ENCODE measurements at regions not wholly inside any gene's neighbourhood (a gene's known extent, or its start where the extent isn't known, plus 50 kb on each side); places are given as distances from the start of the nearest gene placed in this dataset.

DNA sequence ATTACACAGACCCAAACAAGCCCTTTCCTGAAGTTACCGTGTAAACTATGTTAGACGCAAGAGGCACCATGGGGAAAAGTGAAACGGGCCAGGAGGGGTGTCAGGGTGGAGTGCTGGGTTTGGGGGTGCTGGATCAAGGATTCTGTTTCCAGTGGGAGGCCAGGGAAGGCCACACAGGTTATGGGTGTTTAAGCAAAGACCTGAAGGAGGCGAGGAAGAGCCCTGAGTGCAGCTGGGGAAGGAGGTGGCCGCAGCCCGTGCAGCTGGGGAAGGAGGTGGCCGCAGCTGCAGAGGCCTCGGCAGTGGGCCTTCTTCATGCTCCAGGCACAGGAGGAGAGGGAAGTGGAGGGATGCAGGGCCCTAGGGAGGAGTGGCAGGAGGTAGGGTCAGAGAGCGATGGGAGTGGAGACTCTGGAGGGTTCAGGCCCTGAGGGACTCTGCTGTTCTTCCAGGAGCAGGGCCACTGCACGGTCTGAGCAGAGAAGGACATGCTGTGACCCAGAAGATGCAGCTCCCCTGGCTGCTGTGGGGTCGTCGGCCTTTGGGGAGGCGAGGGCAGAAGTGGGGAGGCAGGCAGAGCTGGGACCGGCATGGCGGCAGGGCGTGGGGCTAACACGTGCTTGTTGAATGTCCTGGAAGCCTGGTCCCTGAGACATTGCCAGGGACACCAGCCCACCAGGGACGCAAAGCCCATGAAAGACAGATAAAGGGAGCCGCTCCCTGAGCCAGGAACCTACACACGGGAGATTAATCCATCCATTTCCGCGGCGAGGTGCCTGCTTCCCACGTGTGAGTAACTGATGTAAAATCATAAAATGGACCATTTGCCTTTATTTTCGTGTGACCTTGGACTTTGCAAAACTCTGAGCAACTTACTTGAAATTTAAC is 1049.1 kb downstream of the BRD1 start:
- H2BK15ac ChIP-seq (ENCODE audit: low read length), result peak overlapping the region; percentile 14
- no peak overlapping the region for H2AK5ac ChIP-seq (ENCODE audit: low read depth, low read length)
- no peak overlapping the region for H2BK12ac ChIP-seq (ENCODE audit: low read length)
- no peak overlapping the region for H4K91ac ChIP-seq (ENCODE audit: low read depth, low read length, poor library complexity)
- H3K9me3 ChIP-seq (replicated peaks in 1 of 2; ENCODE audit: control insufficient read depth in 2 of 2, insufficient read depth in 1 of 2, low read depth in 1 of 2, low read length in 2 of 2), result peaks cover 4 to 6% of the 10 kb centered on the region in 2 donors
- peak overlapping the region; percentile 27 for H3K14ac ChIP-seq (ENCODE audit: low read length)
- no peaks in the 10 kb centered on the region for H3K36me3 ChIP-seq (replicated peaks in 1 of 2; ENCODE audit: control insufficient read depth in 2 of 2, insufficient read depth in 2 of 2, low read length in 2 of 2)
- H3K4ac ChIP-seq (ENCODE audit: low read length), result no peak overlapping the region
- peak overlapping the region; percentile 11 for H2BK5ac ChIP-seq (ENCODE audit: low read length)
- peaks cover 1% of the 10 kb centered on the region for H3K79me1 ChIP-seq (ENCODE audit: low read depth, low read length)
- peak overlapping the region; percentile 27 for H3K23ac ChIP-seq (ENCODE audit: low read depth, low read length, poor library complexity)
- no peak overlapping the region for H3K4me2 ChIP-seq (ENCODE audit: insufficient read depth, low read length, poor library complexity, severe bottlenecking)
- no peaks in the 10 kb centered on the region for H3K27me3 ChIP-seq (ENCODE audit: control insufficient read depth in 3 of 3, insufficient read depth in 3 of 3, low read depth in 1 of 3, low read length in 3 of 3)
- no peak overlapping the region for H2AFZ ChIP-seq (ENCODE audit: low read length)
- H3K9ac ChIP-seq (ENCODE audit: low read depth, low read length, poor library complexity), result peak overlapping the region; percentile 9
- DNase-seq (ENCODE audit: low spot score), result no peak
- no peak overlapping the region for H2BK120ac ChIP-seq (ENCODE audit: low read depth, low read length)
- no CpG with 5 or more reads among the region's 25 CpGs for WGBS, 2 donors (ENCODE audit: extremely low coverage in 2 of 2, insufficient read length in 2 of 2, insufficient replicate concordance in 1 of 2)
- H3K4me1 ChIP-seq (ENCODE audit: control insufficient read depth in 2 of 2, insufficient read depth in 1 of 2, low read depth in 1 of 2, low read length in 2 of 2), result no peaks in the 10 kb centered on the region
- H4K8ac ChIP-seq (ENCODE audit: low read depth, low read length), result no peak overlapping the region
- no peak overlapping the region for H3K4me3 ChIP-seq (ENCODE audit: low read length in 2 of 2)
- peak overlapping the region; percentile 77 for H3K18ac ChIP-seq (ENCODE audit: low read length)
- H3K27ac ChIP-seq (replicated peaks; ENCODE audit: low read length), result no peak overlapping the region

DNA sequence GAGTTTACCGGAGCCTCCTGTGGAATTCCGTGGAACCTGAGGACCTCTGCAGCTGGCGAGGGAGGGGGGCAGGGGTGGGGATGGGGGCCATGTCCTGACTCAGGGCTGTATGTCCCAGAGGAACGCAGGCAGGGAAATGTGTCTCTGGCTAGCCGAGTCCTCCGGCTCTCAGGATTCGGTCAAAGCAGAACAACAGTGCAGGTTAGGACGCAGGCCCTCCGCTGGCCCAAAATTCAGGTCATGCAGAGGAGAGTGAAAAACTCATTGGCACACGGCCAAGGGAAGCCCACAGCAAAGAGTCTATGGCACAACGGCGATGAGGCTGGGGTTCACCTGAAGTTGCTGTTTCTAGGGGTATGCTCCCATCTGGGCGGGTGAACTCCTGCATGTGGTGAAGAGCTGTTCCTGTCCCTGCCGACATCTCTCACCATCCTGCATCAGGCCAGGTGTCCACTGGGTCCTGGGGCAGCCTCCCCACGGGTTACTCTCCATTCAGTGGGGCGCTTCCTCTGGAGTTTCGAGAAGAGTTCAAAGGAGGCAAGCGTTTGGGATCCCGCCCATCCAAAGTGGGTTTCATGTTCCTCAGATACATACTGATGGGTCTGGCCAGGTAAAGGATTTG is 1055.3 kb downstream of the BRD1 start:
- H3K4me3 ChIP-seq (ENCODE audit: low read length in 2 of 2), result no peak overlapping the region
- H4K8ac ChIP-seq (ENCODE audit: low read depth, low read length), result no peak overlapping the region
- no peaks in the 10 kb centered on the region for H3K36me3 ChIP-seq (replicated peaks in 1 of 2; ENCODE audit: control insufficient read depth in 2 of 2, insufficient read depth in 2 of 2, low read length in 2 of 2)
- H3K23ac ChIP-seq (ENCODE audit: low read depth, low read length, poor library complexity), result no peak overlapping the region
- no peak overlapping the region for H3K18ac ChIP-seq (ENCODE audit: low read length)
- H3K79me1 ChIP-seq (ENCODE audit: low read depth, low read length), result no peaks in the 10 kb centered on the region
- H3K4me2 ChIP-seq (ENCODE audit: insufficient read depth, low read length, poor library complexity, severe bottlenecking), result no peak overlapping the region
- no peaks in the 10 kb centered on the region for H3K4me1 ChIP-seq (ENCODE audit: control insufficient read depth in 2 of 2, insufficient read depth in 1 of 2, low read depth in 1 of 2, low read length in 2 of 2)
- H2BK120ac ChIP-seq (ENCODE audit: low read depth, low read length), result no peak overlapping the region
- no peak overlapping the region for H2AFZ ChIP-seq (ENCODE audit: low read length)
- H2BK12ac ChIP-seq (ENCODE audit: low read length), result no peak overlapping the region
- H3K27me3 ChIP-seq (ENCODE audit: control insufficient read depth in 3 of 3, insufficient read depth in 3 of 3, low read depth in 1 of 3, low read length in 3 of 3), result no peaks in the 10 kb centered on the region
- H3K9me3 ChIP-seq (replicated peaks in 1 of 2; ENCODE audit: control insufficient read depth in 2 of 2, insufficient read depth in 1 of 2, low read depth in 1 of 2, low read length in 2 of 2), result peaks cover under 1 to 7% of the 10 kb centered on the region in 2 donors
- H2AK5ac ChIP-seq (ENCODE audit: low read depth, low read length), result no peak overlapping the region
- DNase-seq (ENCODE audit: low spot score), result no peak
- H2BK15ac ChIP-seq (ENCODE audit: low read length), result no peak overlapping the region
- H2BK5ac ChIP-seq (ENCODE audit: low read length), result no peak overlapping the region
- no peak overlapping the region for H3K14ac ChIP-seq (ENCODE audit: low read length)
- H3K4ac ChIP-seq (ENCODE audit: low read length), result no peak overlapping the region
- no peak overlapping the region for H4K91ac ChIP-seq (ENCODE audit: low read depth, low read length, poor library complexity)
- H3K27ac ChIP-seq (replicated peaks; ENCODE audit: low read length), result no peak overlapping the region
- no CpG with 5 or more reads among the region's 19 CpGs for WGBS, 2 donors (ENCODE audit: extremely low coverage in 2 of 2, insufficient read length in 2 of 2, insufficient replicate concordance in 1 of 2)
- H3K9ac ChIP-seq (ENCODE audit: low read depth, low read length, poor library complexity), result no peak overlapping the region

DNA sequence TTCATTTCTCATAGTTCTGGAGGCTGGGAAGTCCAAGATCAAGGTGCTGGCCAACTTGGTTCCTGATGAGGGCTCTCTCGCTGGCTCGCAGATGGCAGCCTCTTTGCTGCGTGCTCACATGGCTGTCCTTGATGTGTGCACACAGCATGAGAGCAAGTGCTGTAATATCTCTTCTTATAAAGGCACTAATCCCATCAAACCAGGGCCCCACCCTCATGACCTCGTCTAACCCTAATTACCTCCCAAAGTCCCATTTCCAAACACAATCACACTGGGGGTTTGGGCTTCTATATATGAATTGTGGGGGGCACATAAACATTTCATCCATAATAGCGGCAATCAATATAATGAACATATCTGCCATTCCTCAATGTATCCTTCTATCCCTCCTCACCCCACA is 1062.1 kb downstream of the BRD1 start:
- no peaks in the 10 kb centered on the region for H3K79me1 ChIP-seq (ENCODE audit: low read depth, low read length)
- H3K4ac ChIP-seq (ENCODE audit: low read length), result no peak overlapping the region
- no peak overlapping the region for H4K91ac ChIP-seq (ENCODE audit: low read depth, low read length, poor library complexity)
- DNase-seq (ENCODE audit: low spot score), result no peak
- H2AFZ ChIP-seq (ENCODE audit: low read length), result no peak overlapping the region
- H3K4me3 ChIP-seq (ENCODE audit: low read length in 2 of 2), result no peak overlapping the region
- H3K4me2 ChIP-seq (ENCODE audit: insufficient read depth, low read length, poor library complexity, severe bottlenecking), result no peak overlapping the region
- H3K23ac ChIP-seq (ENCODE audit: low read depth, low read length, poor library complexity), result no peak overlapping the region
- WGBS, 2 donors (ENCODE audit: extremely low coverage in 2 of 2, insufficient read length in 2 of 2, insufficient replicate concordance in 1 of 2), result no CpG with 5 or more reads among the region's 5 CpGs
- no peak overlapping the region for H3K18ac ChIP-seq (ENCODE audit: low read length)
- H3K9ac ChIP-seq (ENCODE audit: low read depth, low read length, poor library complexity), result no peak overlapping the region
- no peak overlapping the region for H3K27ac ChIP-seq (replicated peaks; ENCODE audit: low read length)
- no peak overlapping the region for H2BK5ac ChIP-seq (ENCODE audit: low read length)
- H4K8ac ChIP-seq (ENCODE audit: low read depth, low read length), result no peak overlapping the region
- H3K36me3 ChIP-seq (replicated peaks in 1 of 2; ENCODE audit: control insufficient read depth in 2 of 2, insufficient read depth in 2 of 2, low read length in 2 of 2), result no peaks in the 10 kb centered on the region
- no peak overlapping the region for H2AK5ac ChIP-seq (ENCODE audit: low read depth, low read length)
- H3K14ac ChIP-seq (ENCODE audit: low read length), result no peak overlapping the region
- H2BK120ac ChIP-seq (ENCODE audit: low read depth, low read length), result no peak overlapping the region
- H2BK12ac ChIP-seq (ENCODE audit: low read length), result no peak overlapping the region
- peaks cover 0 to 10% of the 10 kb centered on the region in 2 donors for H3K9me3 ChIP-seq (replicated peaks in 1 of 2; ENCODE audit: control insufficient read depth in 2 of 2, insufficient read depth in 1 of 2, low read depth in 1 of 2, low read length in 2 of 2)
- H3K27me3 ChIP-seq (ENCODE audit: control insufficient read depth in 3 of 3, insufficient read depth in 3 of 3, low read depth in 1 of 3, low read length in 3 of 3), result no peaks in the 10 kb centered on the region
- H3K4me1 ChIP-seq (ENCODE audit: control insufficient read depth in 2 of 2, insufficient read depth in 1 of 2, low read depth in 1 of 2, low read length in 2 of 2), result no peaks in the 10 kb centered on the region
- H2BK15ac ChIP-seq (ENCODE audit: low read length), result no peak overlapping the region

DNA sequence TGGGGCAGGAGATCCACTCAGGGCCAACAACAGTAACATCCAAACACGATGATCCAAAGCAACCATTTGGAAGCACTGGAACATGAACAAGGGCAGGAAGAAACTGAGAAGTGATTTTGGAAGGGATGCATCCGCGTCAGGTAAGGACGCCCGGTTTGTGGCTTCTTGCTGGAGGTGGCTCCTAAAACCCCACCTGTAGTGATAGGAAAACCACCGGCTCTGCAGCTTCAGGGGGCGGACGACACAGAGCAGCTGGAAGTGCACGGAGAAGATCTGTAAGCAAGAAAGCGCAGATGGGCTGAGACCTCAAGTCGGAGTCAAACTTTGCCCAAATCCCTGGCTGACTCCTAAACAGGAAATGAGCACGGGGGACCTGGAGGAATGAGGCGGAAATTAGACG is 1066.1 kb downstream of the BRD1 start:
- no CpG with 5 or more reads among the region's 14 CpGs for WGBS, 2 donors (ENCODE audit: extremely low coverage in 2 of 2, insufficient read length in 2 of 2, insufficient replicate concordance in 1 of 2)

More for the DNA sequence above, 1066.1 kb downstream of the BRD1 start:
- H3K36me3 ChIP-seq (replicated peaks in 1 of 2; ENCODE audit: control insufficient read depth in 2 of 2, insufficient read depth in 2 of 2, low read length in 2 of 2), result no peaks in the 10 kb centered on the region
- H2AFZ ChIP-seq (ENCODE audit: low read length), result no peak overlapping the region
- H3K18ac ChIP-seq (ENCODE audit: low read length), result no peak overlapping the region
- no peak overlapping the region for H2AK5ac ChIP-seq (ENCODE audit: low read depth, low read length)
- no peak overlapping the region for H2BK120ac ChIP-seq (ENCODE audit: low read depth, low read length)
- peaks cover 0 to 3% (median 0%) of the 10 kb centered on the region in 3 experiments for H3K27me3 ChIP-seq (ENCODE audit: control insufficient read depth in 3 of 3, insufficient read depth in 3 of 3, low read depth in 1 of 3, low read length in 3 of 3)
- no peak overlapping the region for H4K8ac ChIP-seq (ENCODE audit: low read depth, low read length)
- no peak overlapping the region for H3K14ac ChIP-seq (ENCODE audit: low read length)
- no peak overlapping the region for H3K27ac ChIP-seq (replicated peaks; ENCODE audit: low read length)
- H3K4me1 ChIP-seq (ENCODE audit: control insufficient read depth in 2 of 2, insufficient read depth in 1 of 2, low read depth in 1 of 2, low read length in 2 of 2), result no peaks in the 10 kb centered on the region
- H3K4me2 ChIP-seq (ENCODE audit: insufficient read depth, low read length, poor library complexity, severe bottlenecking), result no peak overlapping the region
- H2BK5ac ChIP-seq (ENCODE audit: low read length), result no peak overlapping the region
- H3K9ac ChIP-seq (ENCODE audit: low read depth, low read length, poor library complexity), result no peak overlapping the region
- no peak overlapping the region for H3K23ac ChIP-seq (ENCODE audit: low read depth, low read length, poor library complexity)
- peaks cover 0 to 7% of the 10 kb centered on the region in 2 donors for H3K9me3 ChIP-seq (replicated peaks in 1 of 2; ENCODE audit: control insufficient read depth in 2 of 2, insufficient read depth in 1 of 2, low read depth in 1 of 2, low read length in 2 of 2)
- H3K4ac ChIP-seq (ENCODE audit: low read length), result no peak overlapping the region
- H2BK12ac ChIP-seq (ENCODE audit: low read length), result no peak overlapping the region
- no peak overlapping the region for H4K91ac ChIP-seq (ENCODE audit: low read depth, low read length, poor library complexity)
- DNase-seq (ENCODE audit: low spot score), result no peak
- H3K4me3 ChIP-seq (ENCODE audit: low read length in 2 of 2), result no peak overlapping the region
- H2BK15ac ChIP-seq (ENCODE audit: low read length), result no peak overlapping the region
- H3K79me1 ChIP-seq (ENCODE audit: low read depth, low read length), result no peaks in the 10 kb centered on the region
